Hematopoietic multipotent progenitor cell (in vitro differentiated cells): ENCODE measurements at regions not wholly inside any gene's neighbourhood (a gene's known extent, or its start where the extent isn't known, plus 50 kb on each side); places are given as distances from the start of the nearest gene placed in this dataset.

Experiments
- DNase-seq, 3 donors: peaks; one replicate each; pipeline ENCODE4 v3.0.0-alpha.2; 2011 to 2015; ENCODE audit warnings: low read depth in 2 of 3, low spot score in 2 of 3

DNA sequence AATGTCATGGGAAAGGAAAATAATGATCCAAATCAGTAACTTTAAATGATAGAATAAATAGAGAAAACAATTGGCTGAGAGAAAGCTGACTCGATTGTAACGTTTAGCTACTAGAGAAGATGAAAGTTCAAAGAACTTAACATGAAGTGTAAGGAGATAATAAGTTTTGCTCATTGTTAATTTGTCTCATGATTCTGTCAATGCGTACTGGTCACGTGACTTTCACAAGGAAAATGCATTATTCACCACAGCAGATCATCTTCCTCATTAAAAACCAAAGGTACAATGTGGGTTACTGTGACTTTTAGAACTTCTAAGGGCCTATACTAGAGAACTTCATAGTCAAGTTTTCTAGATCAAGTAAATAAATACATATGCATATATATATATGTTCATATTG is 1207.2 kb downstream of the EFNB2 start:
- DNase-seq = no peak

DNA sequence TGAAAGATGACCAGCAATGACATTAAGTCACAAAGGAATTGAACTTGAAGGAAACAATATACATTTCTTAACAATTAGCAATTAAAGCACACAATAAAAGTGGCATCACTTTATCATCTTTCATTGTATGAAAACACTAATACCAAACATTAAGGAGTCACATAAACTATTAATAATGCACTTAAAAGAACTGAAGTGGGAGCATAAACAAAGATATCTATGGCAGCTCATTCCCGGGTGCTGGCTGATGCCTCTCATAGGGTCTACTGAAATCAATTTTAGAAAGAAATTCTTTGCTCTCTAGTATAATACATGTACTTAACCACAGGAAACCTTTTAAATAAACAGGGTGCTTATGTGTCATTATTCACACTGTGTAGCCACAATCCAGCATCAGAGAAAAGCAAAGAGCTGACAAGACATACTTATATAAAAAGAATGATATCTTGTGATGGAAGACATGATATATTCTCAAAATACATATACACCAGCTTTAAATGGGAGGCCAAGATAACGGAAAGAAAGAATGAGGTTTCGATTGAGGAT is 1207.8 kb downstream of the EFNB2 start:
- DNase-seq = no peak

DNA sequence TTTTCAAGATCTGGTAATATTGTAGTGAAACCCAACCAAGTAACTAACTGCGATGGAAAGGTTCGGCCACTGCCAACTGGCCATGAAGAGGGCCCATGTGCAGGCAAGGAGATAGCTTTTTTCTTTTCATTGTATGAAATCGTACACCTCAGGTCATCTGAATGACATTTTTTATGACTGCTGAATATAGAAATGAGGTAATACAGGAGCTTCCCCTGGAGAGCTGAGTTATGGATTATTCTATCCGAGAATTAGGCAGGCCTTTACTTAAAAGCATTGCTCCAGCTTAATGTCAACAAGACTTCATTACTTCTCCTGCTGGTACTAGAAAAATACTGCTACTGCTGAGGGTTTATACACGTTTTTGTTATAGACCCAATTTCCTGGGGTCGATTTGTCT is 1215.6 kb downstream of the EFNB2 start:
- DNase-seq = no peak

DNA sequence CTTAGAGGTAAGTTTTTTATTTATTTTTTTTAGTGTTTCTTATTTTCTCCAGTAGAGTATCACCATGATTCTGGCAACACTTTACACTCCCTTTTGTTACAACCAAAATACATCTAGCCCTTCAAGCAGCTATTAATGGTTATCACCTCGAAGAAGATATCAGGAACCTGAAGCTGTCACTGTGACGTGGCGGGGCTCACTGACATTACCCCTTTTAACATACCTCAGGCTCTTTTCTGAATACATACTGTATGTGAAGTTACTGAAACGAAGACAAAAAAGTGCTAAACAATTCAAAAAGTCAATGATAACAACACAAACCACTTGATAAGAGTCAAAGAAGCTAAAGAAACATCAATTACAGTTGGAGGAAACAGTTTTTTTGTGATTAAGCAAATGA is 1218.7 kb downstream of the EFNB2 start:
- DNase-seq = no peak

DNA sequence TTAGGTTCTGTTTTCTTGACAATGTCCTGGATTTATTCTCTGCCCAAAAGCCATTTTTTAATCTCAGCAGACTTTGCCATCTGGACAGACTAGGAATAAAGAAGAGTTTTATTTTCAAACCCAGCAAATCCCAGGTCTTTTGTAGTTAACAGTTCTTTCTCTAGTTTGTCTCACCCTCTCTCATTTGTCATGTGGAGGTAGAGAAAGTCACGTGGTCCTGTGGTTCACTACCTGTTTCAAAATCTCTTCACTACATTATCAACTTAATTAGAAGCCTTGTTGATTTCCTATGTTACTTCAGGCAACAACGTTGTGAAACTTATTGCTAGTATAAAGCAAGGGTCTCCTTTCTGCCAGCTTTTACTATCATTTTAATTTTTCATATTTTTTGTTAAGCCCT is 1222.6 kb downstream of the EFNB2 start:
- DNase-seq = no peak

DNA sequence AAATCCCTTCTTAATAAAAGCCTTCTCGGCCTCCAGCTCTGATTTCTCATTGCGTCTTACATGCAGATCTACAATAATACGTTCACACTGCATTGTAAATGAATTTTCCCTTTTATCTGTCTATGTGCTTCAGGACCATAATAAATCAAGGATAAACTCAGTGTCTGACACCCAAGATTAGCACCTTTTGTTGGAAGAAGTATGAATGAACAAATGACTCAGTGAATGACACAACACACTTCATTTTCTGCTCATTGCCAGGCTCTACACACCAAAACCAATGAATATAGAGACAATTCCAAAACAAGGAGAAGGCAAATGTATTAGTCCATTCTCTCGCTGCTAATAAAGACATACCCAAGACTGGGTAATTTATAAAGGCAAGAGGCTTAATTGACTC is 1224.4 kb downstream of the EFNB2 start:
- no peak for DNase-seq

DNA sequence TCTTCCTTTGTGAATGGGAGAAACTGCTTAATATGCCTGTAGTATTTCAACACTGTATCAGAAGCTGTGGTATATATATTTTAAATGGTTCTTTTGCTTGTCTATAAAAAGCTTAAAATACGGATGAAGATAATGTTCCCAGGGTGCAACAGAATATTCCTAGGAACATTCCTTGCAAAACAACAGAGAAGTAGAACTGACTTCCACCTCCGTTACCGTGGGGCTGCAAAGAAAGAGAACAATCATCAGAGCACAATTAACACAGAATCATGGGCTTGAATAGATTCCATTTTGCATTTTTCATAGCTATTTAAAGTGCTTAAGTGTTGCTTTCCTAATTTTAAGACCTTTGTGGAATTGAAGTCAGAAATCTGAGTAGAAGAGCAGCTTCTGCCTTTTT is 1227.7 kb downstream of the EFNB2 start:
- no peak for DNase-seq

DNA sequence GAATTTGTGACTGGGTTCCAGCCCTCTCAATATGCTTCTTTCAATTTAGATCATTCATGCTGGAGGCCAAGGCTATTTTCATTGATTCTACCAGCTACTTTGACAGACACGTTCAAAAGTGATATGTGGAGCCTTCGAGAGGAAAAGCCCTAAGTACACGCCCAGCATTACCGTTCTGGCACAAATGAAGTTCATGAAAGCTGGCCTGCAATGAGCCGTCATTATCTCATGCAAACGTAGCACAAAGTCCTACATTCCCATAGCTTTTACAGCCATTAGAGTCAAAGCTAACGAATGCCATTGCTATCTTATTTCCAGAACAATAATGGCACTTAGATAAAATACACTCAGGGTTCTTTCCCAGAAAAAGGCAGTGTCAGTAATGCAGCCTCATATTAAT is 1237.6 kb downstream of the EFNB2 start:
- DNase-seq = no peak

DNA sequence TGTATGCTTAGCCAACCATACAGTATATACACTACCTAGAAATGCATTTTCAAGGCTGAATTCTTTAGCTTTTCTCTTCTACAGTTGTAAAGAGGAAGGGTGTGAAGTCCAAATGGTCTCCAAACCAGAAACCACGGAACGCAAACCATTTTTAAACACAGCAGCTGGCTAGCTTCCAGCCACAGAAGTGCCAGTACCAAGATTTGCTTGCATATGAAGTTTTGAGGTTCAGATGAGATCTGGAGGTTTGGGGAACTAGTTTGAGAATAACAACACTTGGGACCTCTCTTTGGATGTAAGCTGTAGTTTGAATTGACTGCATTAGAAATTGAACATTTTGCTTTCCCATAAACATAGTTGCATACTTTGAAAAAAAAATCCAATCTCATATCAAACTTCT is 1243.5 kb downstream of the EFNB2 start:
- DNase-seq = peak in 1 of 3 donors; percentile 37

DNA sequence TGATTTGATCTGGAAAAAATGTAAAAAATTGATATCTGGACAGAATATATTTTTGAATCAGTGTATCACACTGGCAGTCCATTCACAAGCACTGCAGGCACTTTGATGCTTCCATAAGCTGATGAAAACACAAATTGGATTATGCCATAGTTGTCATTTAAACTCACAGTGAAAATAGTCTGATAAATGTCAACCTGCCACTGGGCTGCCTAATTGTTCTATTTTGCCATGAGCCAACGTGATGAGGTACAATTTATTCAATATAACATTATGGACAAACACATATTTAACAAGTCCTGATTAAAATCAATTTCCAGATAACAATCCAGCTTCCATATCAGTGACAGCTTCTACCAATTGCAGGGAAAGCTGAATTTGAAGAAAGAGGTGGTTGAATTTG is 1244.9 kb downstream of the EFNB2 start:
- no peak for DNase-seq

DNA sequence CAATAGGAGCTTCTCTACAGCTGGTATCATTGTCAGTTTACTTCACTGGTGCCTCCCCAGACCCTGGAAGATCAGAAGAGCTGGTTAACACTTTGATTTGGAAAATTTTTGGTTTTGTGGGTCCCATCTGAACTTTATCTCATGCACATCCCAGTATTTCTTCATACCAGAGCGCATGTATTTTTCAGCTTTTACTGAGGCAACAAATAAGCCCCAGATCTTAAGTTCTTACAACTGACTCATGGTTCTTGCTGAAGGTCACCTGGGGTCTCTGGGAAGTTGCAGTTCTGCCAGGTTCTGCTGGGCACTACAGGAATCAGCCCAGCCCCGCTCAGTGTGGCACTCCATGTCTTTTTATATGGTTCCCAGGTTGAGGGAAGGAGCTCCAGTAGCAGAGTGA is 1249.9 kb downstream of the EFNB2 start:
- no peak for DNase-seq

DNA sequence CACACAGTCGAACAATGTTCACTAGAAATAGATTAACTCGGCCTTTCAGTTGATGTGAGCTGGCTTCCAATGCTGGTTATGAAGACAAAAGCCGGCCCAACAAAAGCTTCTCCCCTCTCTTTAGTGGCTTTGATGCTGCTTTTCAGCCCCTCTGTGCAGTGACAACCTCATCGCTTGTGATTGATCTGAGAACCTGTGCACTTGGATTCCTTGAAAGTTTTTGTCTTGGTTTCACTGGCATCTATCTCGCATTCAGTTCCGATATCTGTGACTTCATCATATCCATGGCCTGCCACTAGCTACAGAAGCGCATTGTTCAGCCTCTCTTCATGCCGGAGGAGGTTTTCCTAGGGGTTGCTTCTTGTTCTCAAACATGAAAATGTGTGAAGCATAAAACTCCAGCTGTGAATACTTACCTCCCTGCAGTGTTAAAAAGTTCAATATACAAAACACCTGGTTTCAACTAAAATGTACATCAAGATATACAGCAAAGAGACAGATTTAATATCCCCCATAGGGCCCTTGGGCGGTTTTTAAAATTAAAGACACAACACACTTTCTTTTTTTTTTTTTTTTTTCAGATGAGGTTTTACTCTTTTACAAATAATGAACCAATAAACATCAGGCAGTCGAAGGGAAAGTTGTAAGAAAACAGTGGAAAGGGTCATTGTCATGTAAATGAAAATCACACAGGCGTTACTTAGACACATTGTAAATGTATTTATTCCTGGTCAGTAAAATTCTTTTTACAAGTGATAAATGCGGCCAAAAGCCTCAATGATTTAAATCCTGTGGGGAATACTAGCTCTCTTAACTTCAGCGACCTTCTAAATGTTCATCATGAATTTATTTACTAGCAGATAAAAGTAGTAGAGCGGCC is 1252.8 kb downstream of the EFNB2 start:
- DNase-seq = no peak

DNA sequence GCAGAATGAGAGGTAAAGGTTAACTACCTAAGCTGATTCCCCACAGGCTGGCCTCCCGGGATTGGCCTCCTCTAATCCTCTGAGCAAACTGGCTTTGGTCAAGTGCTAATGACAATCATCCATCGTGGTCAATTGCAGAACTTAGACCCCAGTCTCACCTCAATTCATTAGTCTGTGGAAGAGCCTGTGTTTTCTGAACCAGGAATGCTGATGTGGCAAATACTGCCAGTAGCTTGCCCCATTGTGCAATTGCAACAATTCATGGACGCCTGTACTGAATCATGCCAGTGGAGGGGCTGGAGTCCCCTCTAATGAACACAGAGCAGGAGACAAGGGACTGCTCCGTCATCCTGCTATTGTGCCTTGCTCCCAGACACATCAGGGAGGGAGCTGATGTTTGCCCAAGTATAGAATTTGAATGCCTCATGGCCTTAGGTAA is 1256.5 kb downstream of the EFNB2 start:
- no peak for DNase-seq

DNA sequence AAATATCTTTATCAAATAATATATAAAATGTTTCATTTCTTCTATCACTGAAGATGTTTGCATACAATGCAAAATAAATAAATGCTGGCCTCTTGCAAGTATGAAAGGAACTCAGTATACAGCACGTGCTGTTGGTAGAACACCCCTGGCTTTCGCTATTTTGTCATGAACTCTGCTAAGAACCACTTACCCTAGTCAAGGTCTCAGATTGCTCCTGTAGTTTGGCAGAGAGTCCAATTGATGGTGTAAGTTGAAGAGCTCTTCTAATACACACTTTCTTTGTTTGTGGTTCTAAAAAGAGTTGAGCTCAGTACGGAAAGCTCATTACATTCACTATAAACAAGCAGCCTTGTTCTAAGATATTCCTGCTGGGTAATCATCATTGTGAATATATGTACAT is 1258.9 kb downstream of the EFNB2 start:
- no peak for DNase-seq

DNA sequence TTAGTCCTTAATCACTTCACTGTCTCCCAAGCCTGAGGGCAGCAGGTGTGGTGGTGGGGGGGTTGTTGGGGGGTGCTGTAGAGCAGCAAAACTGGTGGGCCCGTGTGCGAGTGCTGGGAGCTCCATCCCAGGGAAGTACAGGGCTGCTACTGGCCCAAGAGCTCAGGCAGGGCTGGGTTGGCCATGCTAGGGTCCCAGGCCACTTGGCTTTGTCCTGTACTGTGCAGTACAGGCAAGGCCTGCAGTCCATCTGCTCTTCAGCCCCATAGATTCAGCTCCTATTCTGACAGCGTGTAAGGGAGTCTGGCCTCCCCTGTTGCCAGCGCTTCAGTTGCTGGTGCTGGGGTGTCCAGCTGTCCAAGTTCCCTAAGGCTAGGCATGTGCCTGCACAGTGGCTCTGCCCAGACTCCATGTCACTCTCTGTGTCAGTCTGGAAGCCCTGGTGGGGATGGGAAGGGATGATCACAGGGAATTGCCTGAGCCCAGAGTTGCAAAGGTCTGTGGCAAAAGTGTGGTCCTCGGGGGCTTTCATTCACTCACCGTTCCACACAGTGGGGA is 1261.7 kb downstream of the EFNB2 start:
- DNase-seq = no peak

DNA sequence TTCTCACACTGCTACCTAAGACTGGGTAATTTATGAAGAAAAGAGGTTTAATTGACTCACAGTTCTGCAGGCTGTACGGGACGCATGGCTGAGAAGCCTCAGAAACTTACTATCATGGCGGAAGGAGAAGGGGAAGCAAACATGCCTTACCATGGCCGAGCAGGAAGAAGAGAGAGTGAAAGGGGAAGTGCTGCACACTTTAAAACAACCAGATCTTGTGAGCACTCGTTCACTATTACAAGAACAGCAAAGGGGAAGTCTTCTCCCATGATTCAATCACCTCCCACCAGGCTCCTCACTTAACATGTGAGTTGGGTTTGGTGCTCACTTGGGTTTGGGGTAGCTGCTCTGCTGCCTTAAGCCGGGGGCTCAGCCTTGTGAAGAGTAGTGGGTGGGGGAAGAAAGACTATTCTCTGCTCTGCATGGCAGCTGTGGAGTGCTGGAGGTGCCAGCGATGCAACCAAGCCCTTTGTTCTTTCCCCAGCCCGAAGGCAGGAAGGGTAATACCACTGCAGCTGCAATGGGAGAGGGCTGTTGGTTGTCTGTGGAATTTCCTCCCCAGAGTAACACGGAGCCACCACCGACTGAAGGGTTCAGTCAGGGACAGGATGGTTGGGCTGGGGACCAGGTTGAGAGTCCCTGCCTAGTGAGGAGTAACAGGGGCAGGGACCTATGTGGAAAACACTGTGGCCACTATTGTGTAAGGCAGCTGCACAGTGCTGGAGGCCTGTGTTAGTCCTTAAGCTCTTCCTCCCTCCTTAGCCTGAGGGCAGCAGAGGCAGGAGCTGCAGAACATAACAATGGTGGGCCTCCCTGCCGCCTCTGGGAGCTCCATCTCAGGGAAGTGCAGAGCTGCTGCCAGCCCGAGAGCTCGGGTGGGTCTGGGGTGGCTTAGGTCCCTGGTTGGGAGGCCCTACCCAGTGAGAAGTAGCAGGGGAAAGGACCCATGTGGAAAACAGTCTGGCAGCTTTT is 1262.5 kb downstream of the EFNB2 start:
- peak in 1 of 3 donors; percentile 24 for DNase-seq

DNA sequence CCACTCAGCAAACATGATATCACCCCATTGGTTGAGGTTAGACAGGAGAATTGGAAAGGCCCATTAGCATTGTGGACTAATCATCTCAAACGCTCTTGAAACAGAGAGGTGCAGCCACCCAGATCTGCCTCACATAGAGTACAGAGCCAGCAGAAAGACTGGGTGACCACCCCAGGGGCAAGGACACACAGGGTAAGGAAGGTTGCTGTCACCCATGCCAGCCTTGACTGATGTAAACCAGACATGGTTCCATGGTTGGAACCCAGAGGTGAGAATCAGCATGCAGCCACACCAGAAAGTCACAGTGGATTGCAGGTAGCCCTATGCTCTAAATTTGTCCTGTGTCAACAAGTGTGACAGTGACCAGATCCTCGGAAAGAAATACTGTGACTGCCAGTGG is 1268.8 kb downstream of the EFNB2 start:
- DNase-seq = no peak

DNA sequence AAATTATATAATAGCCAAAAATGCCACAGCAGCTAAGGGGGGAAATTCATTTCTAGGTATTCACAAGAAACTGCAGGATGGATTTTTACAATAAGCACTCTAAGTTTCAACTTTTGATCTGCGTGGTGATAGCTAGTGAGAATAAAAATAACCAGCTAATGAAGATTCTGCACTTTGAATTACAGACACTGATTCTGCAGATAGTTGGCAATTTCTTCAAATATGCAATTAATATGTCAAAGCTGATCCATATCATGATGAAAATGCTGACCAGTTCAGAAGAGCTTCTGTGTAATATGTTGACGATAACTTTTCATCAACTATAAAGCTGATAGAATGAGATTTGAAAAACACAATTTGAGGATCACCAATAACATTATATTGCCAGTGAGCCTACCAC is 1272.9 kb downstream of the EFNB2 start:
- DNase-seq = no peak

DNA sequence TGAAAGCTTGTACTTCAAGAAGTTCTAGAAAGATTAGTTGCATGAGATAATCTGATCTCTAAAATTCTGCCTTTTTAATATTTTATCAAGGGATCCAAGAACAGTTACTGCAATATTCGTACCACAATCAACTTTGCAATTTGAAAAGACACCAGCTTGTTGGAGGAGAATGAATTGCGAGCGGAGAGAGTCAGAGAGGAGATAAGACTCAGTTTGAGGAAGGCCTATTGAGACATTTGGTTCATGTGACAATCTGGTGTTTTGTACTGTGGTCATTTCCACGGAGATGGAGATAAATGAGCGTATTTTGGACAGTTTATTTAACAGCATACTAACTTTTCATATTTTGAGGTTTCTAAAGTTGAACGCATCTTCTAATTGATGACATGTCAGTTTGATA is 1276.0 kb downstream of the EFNB2 start:
- no peak for DNase-seq

DNA sequence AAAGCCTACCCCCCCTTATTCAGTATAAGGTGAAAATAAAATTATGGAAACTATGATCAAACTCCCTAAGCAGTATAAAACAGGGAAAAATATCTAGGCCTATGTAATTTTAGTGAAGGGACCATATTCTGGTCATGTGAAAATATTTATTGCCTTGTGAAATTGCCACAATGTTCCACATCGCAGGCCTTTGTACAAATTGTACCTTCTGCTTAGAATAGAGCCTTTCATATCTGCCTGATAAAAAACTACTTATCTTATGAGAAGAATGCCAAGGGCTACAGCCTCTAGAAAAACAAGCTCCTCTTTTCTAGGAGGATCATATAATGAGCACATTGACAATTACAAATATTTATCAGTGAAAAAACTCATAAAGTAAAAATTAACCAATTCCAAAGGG is 1280.0 kb downstream of the EFNB2 start:
- DNase-seq = no peak

DNA sequence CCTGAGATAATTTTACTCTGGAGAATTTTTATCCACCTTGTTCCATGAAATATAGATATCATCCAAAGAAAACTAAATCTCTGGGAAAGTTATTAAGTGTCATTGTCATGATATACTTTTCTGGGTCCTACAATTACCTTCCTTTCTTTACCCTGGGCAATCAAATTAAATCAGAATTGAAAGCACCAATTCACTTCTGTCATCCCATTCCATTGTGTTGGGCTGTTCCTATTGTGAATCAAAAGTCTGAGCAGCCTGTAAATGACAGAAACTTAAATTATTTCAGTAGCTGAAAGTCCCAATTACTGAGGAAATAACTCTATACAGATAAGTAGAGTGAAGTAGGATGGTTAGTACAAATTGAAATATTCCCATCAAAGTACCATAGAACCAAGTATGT is 1284.2 kb downstream of the EFNB2 start:
- no peak for DNase-seq
